Gastroesophageal sphincter (tissue), 3 donors: ENCODE measurements at regions not wholly inside any gene's neighbourhood (a gene's known extent, or its start where the extent isn't known, plus 50 kb on each side); places are given as distances from the start of the nearest gene placed in this dataset.

ENCODE experiments used
- EP300 ChIP-seq: sonication (generic); formaldehyde crosslinking; IDR thresholded peaks from one replicate; pipeline ENCODE4 v1.6.1; 2017; ENCODE audit warnings: antibody characterized with exemption, mild to moderate bottlenecking
- POLR2A ChIP-seq, 2 donors: fragments of 450-650 bp; IDR thresholded peaks; one replicate each; pipeline ENCODE4 v1.6.1; 2017; ENCODE audit warnings: antibody characterized with exemption in 2 of 2, mild to moderate bottlenecking in 2 of 2, moderate library complexity in 1 of 2
- POLR2AphosphoS5 ChIP-seq: sonication (generic); formaldehyde crosslinking; IDR thresholded peaks from one replicate; pipeline ENCODE4 v1.6.1; 2017; ENCODE audit warnings: antibody characterized with exemption
- TF ChIP-seq, protein P1 (sequence below), 4 experiments: fragments of 200-600 bp in 2 of 4; fragments of 450-650 bp in 2 of 4; sonication (generic) in 1 of 4; IDR thresholded peaks; one replicate each; pipeline ENCODE4 v1.5.1; 2017 to 2019; ENCODE audit warnings: antibody characterized with exemption in 4 of 4, mild to moderate bottlenecking in 2 of 4, moderate library complexity in 2 of 4

DNA sequence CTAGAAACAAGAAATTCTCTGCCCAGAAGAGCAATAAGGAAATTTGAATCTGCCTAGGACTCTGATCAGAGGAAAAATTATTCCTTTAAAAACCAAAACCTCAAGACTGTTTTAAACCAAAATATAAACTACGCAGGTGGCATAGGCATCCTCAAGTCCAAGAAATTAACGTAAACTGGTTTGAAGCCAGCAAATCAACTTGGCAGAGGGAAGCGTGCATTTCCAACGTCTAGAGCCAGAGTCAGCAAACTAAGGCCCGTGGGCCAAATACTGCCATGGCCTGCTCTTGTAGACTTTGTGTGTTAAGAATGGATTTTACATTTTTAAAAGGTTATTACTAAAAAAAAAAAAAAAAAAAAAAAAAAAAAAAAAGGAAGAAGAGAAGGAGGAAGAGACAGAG lies 67.8 kb upstream of the VTCN1 start:
- TF ChIP-seq, protein P1, sequence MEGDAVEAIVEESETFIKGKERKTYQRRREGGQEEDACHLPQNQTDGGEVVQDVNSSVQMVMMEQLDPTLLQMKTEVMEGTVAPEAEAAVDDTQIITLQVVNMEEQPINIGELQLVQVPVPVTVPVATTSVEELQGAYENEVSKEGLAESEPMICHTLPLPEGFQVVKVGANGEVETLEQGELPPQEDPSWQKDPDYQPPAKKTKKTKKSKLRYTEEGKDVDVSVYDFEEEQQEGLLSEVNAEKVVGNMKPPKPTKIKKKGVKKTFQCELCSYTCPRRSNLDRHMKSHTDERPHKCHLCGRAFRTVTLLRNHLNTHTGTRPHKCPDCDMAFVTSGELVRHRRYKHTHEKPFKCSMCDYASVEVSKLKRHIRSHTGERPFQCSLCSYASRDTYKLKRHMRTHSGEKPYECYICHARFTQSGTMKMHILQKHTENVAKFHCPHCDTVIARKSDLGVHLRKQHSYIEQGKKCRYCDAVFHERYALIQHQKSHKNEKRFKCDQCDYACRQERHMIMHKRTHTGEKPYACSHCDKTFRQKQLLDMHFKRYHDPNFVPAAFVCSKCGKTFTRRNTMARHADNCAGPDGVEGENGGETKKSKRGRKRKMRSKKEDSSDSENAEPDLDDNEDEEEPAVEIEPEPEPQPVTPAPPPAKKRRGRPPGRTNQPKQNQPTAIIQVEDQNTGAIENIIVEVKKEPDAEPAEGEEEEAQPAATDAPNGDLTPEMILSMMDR (IDR thresholded peaks at IDR 0.05), result no peak
- TF ChIP-seq POLR2A (IDR thresholded peaks at IDR 0.05) (no peak), POLR2AphosphoS5 (no peak), EP300 (no peak)
